ENCODE measurements at regions not wholly inside any gene's neighbourhood (a gene's known extent, or its start where the extent isn't known, plus 50 kb on each side); places are given as distances from the start of the nearest gene placed in this dataset.

GRCh38 chr3:176174060-176174459 lies 1023.2 kb downstream of the TBL1XR1 start:
- TF ChIP-seq EZH2 (IDR thresholded peaks at IDR 0.05; ENCODE audit: insufficient read depth, poor library complexity, severe bottlenecking) = no peak
- no peak for TF ChIP-seq EZH2phosphoT487 (IDR thresholded peaks at IDR 0.05; ENCODE audit: insufficient read depth, low read depth)
